Activated T-helper 17 cell treated with anti-CD3 and anti-CD28 coated beads, Interleukin-2, amount 50 U/mL, for 72 hours (primary cell): ENCODE measurements at regions not wholly inside any gene's neighbourhood (a gene's known extent, or its start where the extent isn't known, plus 50 kb on each side); places are given as distances from the start of the nearest gene placed in this dataset.

ENCODE experiments used
- ATAC-seq: fragments of 150-1000 bp; cut with Tn5 transposase; replicated peaks from 2 replicates; pipeline ENCODE4 v1.10.0; 2021; ENCODE audit warnings: mild to moderate bottlenecking, moderate library complexity
- H3K27ac Mint-ChIP-seq: one replicate; pipeline ENCODE4 v1.8.0; 2022; ENCODE audit warnings: mixed read lengths
- H3K27me3 Mint-ChIP-seq: one replicate; pipeline ENCODE4 v1.8.0; 2022; ENCODE audit warnings: mixed read lengths
- H3K36me3 Mint-ChIP-seq: one replicate; pipeline ENCODE4 v1.8.0; 2022; ENCODE audit warnings: low read depth, mild to moderate bottlenecking, mixed read lengths
- H3K4me1 Mint-ChIP-seq: one replicate; pipeline ENCODE4 v1.8.0; 2022; ENCODE audit warnings: mixed read lengths
- H3K4me3 Mint-ChIP-seq: one replicate; pipeline ENCODE4 v1.8.0; 2022; ENCODE audit warnings: mild to moderate bottlenecking, mixed read lengths
- H3K9me3 Mint-ChIP-seq: one replicate; pipeline ENCODE4 v1.8.0; 2022; ENCODE audit warnings: mixed read lengths

- no peak for ATAC-seq
- Mint-ChIP-seq H3K4me1 (no peaks in the 10 kb centered on the region), H3K9me3 (no peaks in the 10 kb centered on the region), H3K27ac (no peak overlapping the region), H3K27me3 (peaks cover 4% of the 10 kb centered on the region), H3K36me3 (no peaks in the 10 kb centered on the region), H3K4me3 (no peak overlapping the region)
Observed at GRCh38 chr10:112054516-112054915, 129.0 kb downstream of the GPAM start.

GRCh38 chr10:112057072-112057471, 126.5 kb downstream of the GPAM start:
- H3K4me3 Mint-ChIP-seq: no peak overlapping the region
- no peaks in the 10 kb centered on the region for H3K4me1 Mint-ChIP-seq
- H3K27me3 Mint-ChIP-seq: peaks cover 4% of the 10 kb centered on the region
- no peaks in the 10 kb centered on the region for H3K36me3 Mint-ChIP-seq
- H3K9me3 Mint-ChIP-seq: no peaks in the 10 kb centered on the region
- no peak for ATAC-seq
- H3K27ac Mint-ChIP-seq: no peak overlapping the region

- Mint-ChIP-seq H3K27me3 (peaks cover 4% of the 10 kb centered on the region), H3K4me1 (no peaks in the 10 kb centered on the region), H3K9me3 (no peaks in the 10 kb centered on the region), H3K27ac (no peak overlapping the region), H3K4me3 (no peak overlapping the region), H3K36me3 (no peaks in the 10 kb centered on the region)
- ATAC-seq: no peak
Observed at GRCh38 chr10:112059220-112059619, 124.3 kb downstream of the GPAM start.

GRCh38 chr10:112071596-112072133, 111.9 kb downstream of the GPAM start:
- ATAC-seq: no peak
- Mint-ChIP-seq H3K27ac (no peak overlapping the region), H3K4me1 (no peaks in the 10 kb centered on the region), H3K4me3 (no peak overlapping the region), H3K27me3 (no peaks in the 10 kb centered on the region), H3K9me3 (no peaks in the 10 kb centered on the region), H3K36me3 (no peaks in the 10 kb centered on the region)

- ATAC-seq: no peak
- no peaks in the 10 kb centered on the region for H3K4me1 Mint-ChIP-seq
- no peaks in the 10 kb centered on the region for H3K9me3 Mint-ChIP-seq
- no peaks in the 10 kb centered on the region for H3K36me3 Mint-ChIP-seq
- H3K4me3 Mint-ChIP-seq: no peak overlapping the region
- no peak overlapping the region for H3K27ac Mint-ChIP-seq
- peaks cover 5% of the 10 kb centered on the region for H3K27me3 Mint-ChIP-seq
Observed at GRCh38 chr10:112078003-112078402, 105.6 kb downstream of the GPAM start.

GRCh38 chr10:112080231-112080630, 103.3 kb downstream of the GPAM start:
- H3K27ac Mint-ChIP-seq: no peak overlapping the region
- no peak overlapping the region for H3K4me3 Mint-ChIP-seq
- peaks cover 12% of the 10 kb centered on the region for H3K27me3 Mint-ChIP-seq
- no peaks in the 10 kb centered on the region for H3K36me3 Mint-ChIP-seq
- ATAC-seq: no peak
- H3K9me3 Mint-ChIP-seq: no peaks in the 10 kb centered on the region
- no peaks in the 10 kb centered on the region for H3K4me1 Mint-ChIP-seq

- ATAC-seq: no peak
- H3K4me1 Mint-ChIP-seq: no peaks in the 10 kb centered on the region
Observed at GRCh38 chr10:112082120-112082519, 101.4 kb downstream of the GPAM start.

GRCh38 chr10:112083472-112083871, 100.1 kb downstream of the GPAM start:
- Mint-ChIP-seq H3K4me1 (no peaks in the 10 kb centered on the region), H3K9me3 (no peaks in the 10 kb centered on the region), H3K27ac (no peak overlapping the region), H3K36me3 (no peaks in the 10 kb centered on the region), H3K4me3 (no peak overlapping the region), H3K27me3 (peaks cover 26% of the 10 kb centered on the region)
- ATAC-seq: no peak

More at GRCh38 chr10:112082120-112082519, 101.4 kb downstream of the GPAM start:
- Mint-ChIP-seq H3K9me3 (no peaks in the 10 kb centered on the region), H3K4me3 (no peak overlapping the region), H3K27ac (no peak overlapping the region), H3K36me3 (no peaks in the 10 kb centered on the region), H3K27me3 (peaks cover 26% of the 10 kb centered on the region)

GRCh38 chr10:112087953-112088456, 95.6 kb downstream of the GPAM start:
- H3K4me1 Mint-ChIP-seq: no peaks in the 10 kb centered on the region
- no peaks in the 10 kb centered on the region for H3K9me3 Mint-ChIP-seq
- H3K27me3 Mint-ChIP-seq: peaks cover 26% of the 10 kb centered on the region
- H3K4me3 Mint-ChIP-seq: no peak overlapping the region
- no peak for ATAC-seq
- no peak overlapping the region for H3K27ac Mint-ChIP-seq
- no peaks in the 10 kb centered on the region for H3K36me3 Mint-ChIP-seq

- Mint-ChIP-seq H3K36me3 (no peaks in the 10 kb centered on the region), H3K4me1 (no peaks in the 10 kb centered on the region), H3K27me3 (peaks cover 13% of the 10 kb centered on the region), H3K9me3 (no peaks in the 10 kb centered on the region), H3K4me3 (no peak overlapping the region), H3K27ac (no peak overlapping the region)
- no peak for ATAC-seq
Observed at GRCh38 chr10:112091703-112092102, 91.9 kb downstream of the GPAM start.

- no peak overlapping the region for H3K4me3 Mint-ChIP-seq
- no peaks in the 10 kb centered on the region for H3K9me3 Mint-ChIP-seq
- H3K27ac Mint-ChIP-seq: no peak overlapping the region
- H3K27me3 Mint-ChIP-seq: peaks cover 10% of the 10 kb centered on the region
- ATAC-seq: no peak
- no peaks in the 10 kb centered on the region for H3K36me3 Mint-ChIP-seq
- H3K4me1 Mint-ChIP-seq: no peaks in the 10 kb centered on the region
Observed at GRCh38 chr10:112092519-112092918, 91.0 kb downstream of the GPAM start.

- H3K9me3 Mint-ChIP-seq: no peaks in the 10 kb centered on the region
- H3K27me3 Mint-ChIP-seq: peaks cover 8% of the 10 kb centered on the region
- no peaks in the 10 kb centered on the region for H3K36me3 Mint-ChIP-seq
- no peak overlapping the region for H3K27ac Mint-ChIP-seq
- no peak overlapping the region for H3K4me3 Mint-ChIP-seq
- H3K4me1 Mint-ChIP-seq: no peaks in the 10 kb centered on the region
- ATAC-seq: no peak
Observed at GRCh38 chr10:112094984-112095383, 88.6 kb downstream of the GPAM start.

GRCh38 chr10:112095731-112096130, 87.8 kb downstream of the GPAM start:
- H3K9me3 Mint-ChIP-seq: no peaks in the 10 kb centered on the region
- no peak overlapping the region for H3K27ac Mint-ChIP-seq
- peaks cover 9% of the 10 kb centered on the region for H3K27me3 Mint-ChIP-seq
- no peak overlapping the region for H3K4me3 Mint-ChIP-seq
- no peaks in the 10 kb centered on the region for H3K36me3 Mint-ChIP-seq
- ATAC-seq: no peak
- H3K4me1 Mint-ChIP-seq: no peaks in the 10 kb centered on the region

GRCh38 chr10:112098682-112099081, 84.9 kb downstream of the GPAM start:
- ATAC-seq: no peak
- Mint-ChIP-seq H3K27me3 (peaks cover 24% of the 10 kb centered on the region), H3K4me1 (no peaks in the 10 kb centered on the region), H3K36me3 (no peaks in the 10 kb centered on the region), H3K4me3 (no peak overlapping the region), H3K27ac (no peak overlapping the region), H3K9me3 (peaks cover 4% of the 10 kb centered on the region)
